ENCODE measurements at regions not wholly inside any gene's neighbourhood (a gene's known extent, or its start where the extent isn't known, plus 50 kb on each side); places are given as distances from the start of the nearest gene placed in this dataset.

DNA sequence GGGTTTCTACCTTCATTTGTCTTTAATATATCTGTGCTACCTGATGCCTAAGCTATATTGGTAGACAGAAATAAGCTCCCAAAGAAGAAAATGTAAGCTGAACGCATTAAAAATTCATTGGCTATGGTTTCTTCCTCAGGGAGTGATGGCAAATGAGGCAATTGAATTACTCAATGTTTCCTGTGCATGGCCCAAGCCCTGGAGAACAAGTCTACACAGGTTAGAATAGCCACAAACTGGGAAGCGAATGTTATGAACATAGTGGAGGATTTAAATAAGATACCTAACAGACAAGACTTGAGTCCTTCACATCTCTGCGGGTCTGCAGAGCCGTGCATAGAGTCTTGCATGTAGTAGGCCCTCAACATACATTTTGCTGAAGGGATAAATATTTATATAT, 350.3 kb downstream of the RWDD3 start:
- no peak overlapping the region for H2AFZ ChIP-seq (ENCODE audit: low read length)
- H3K79me2 ChIP-seq (ENCODE audit: low read length), result no peaks in the 10 kb centered on the region
- H3K9ac ChIP-seq (ENCODE audit: low read length), result no peak overlapping the region
- H3K27ac ChIP-seq (ENCODE audit: low read length), result no peak overlapping the region
- no peak for DNase-seq
- H3K9me3 ChIP-seq (ENCODE audit: low read length), result no peaks in the 10 kb centered on the region
- H3K4me3 ChIP-seq (ENCODE audit: low read length), result no peak overlapping the region
- H3K27me3 ChIP-seq (ENCODE audit: low read length), result no peaks in the 10 kb centered on the region
- no peaks in the 10 kb centered on the region for H4K20me1 ChIP-seq (ENCODE audit: insufficient read depth, low read depth, low read length)
- H3K4me1 ChIP-seq (ENCODE audit: low read length), result no peaks in the 10 kb centered on the region
- peaks cover 5% of the 10 kb centered on the region; the same call in 1 of the 2 replicates for H3K9me2 ChIP-seq (replicated peaks; ENCODE audit: insufficient read depth, low read length)
- H3K4me2 ChIP-seq (ENCODE audit: low read depth, low read length, poor library complexity, severe bottlenecking), result no peak overlapping the region
- no peaks in the 10 kb centered on the region for H3K36me3 ChIP-seq (ENCODE audit: insufficient read depth, low read length)

DNA sequence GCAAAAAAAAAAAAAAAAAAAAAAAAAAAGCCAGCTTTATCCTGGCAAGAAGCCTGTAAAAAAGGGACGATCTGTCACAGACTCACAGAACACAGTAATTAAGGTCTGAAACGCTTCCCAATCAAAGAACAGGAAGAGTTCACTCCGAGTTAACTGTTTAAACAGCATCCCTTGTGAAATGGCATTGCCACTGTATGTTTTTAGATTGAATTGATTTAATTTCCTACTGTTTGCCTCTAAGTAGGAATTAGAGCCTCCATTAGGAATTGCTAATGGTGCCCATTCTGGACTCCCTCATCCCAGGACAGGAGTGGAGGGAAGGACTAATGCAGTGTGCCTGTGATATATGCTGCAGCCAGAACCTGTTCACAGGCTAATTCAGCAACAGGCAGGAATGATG, 370.8 kb downstream of the RWDD3 start:
- Histone ChIP-seq H3K9me2 (replicated peaks; ENCODE audit: insufficient read depth, low read length) (no peaks in the 10 kb centered on the region), H3K36me3 (ENCODE audit: insufficient read depth, low read length) (no peaks in the 10 kb centered on the region), H3K27ac (ENCODE audit: low read length) (no peak overlapping the region), H3K79me2 (ENCODE audit: low read length) (no peaks in the 10 kb centered on the region), H3K9ac (ENCODE audit: low read length) (no peak overlapping the region), H3K4me2 (ENCODE audit: low read depth, low read length, poor library complexity, severe bottlenecking) (no peak overlapping the region), H3K27me3 (ENCODE audit: low read length) (no peaks in the 10 kb centered on the region), H3K4me1 (ENCODE audit: low read length) (no peaks in the 10 kb centered on the region), H3K9me3 (ENCODE audit: low read length) (no peaks in the 10 kb centered on the region), H3K4me3 (ENCODE audit: low read length) (no peak overlapping the region), H2AFZ (ENCODE audit: low read length) (no peak overlapping the region), H4K20me1 (ENCODE audit: insufficient read depth, low read depth, low read length) (no peaks in the 10 kb centered on the region)
- no peak for DNase-seq

DNA sequence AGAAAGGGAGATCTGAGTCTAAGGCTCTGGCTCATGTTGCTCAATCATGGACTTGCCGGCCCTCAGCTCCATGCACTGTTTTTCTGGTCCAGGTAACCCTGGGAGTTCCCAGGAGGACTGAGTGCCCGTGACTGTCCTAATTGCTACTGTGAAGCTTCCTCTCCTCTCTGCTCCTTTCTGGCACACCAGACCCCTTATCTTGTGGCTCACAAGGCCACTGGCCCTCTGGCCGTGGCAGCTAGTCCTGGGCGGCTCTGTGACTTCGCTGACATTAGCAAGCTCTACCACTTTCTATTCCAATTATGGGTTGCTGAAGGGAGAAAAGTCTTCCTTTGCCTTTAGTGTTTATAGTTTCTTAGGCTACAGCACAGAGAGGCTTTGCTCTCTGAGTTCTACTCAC, 380.2 kb downstream of the RWDD3 start:
- no peaks in the 10 kb centered on the region for H3K79me2 ChIP-seq (ENCODE audit: low read length)
- H3K4me2 ChIP-seq (ENCODE audit: low read depth, low read length, poor library complexity, severe bottlenecking), result no peak overlapping the region

DNA sequence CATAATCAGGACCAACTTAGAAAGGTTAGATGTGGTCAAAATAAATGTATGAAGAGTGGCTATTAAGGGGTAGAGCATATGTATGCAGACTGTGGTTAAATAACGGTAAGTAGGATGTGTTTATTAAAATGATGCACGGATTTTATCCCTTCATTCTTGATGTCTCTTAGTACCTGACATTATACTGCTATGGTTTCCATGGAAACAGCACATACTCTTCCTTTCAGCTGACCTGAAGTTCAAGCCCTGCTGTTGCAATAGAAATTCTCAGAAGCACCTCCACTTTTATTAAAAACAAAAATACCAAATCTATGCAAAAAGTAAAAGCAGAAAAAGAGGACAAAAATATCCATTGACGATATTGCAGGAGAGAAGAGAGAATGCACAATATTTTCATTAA, 381.4 kb downstream of the RWDD3 start:
- no peaks in the 10 kb centered on the region for H3K79me2 ChIP-seq (ENCODE audit: low read length)
- H3K4me3 ChIP-seq (ENCODE audit: low read length), result no peak overlapping the region
- no peaks in the 10 kb centered on the region for H3K36me3 ChIP-seq (ENCODE audit: insufficient read depth, low read length)
- no peak overlapping the region for H3K4me2 ChIP-seq (ENCODE audit: low read depth, low read length, poor library complexity, severe bottlenecking)
- H3K9ac ChIP-seq (ENCODE audit: low read length), result no peak overlapping the region
- 0 out of 2 replicates have a peak, but pooled peaks cover 2% of the 10 kb centered on the region for H3K9me2 ChIP-seq (replicated peaks; ENCODE audit: insufficient read depth, low read length)
- H2AFZ ChIP-seq (ENCODE audit: low read length), result no peak overlapping the region
- H3K4me1 ChIP-seq (ENCODE audit: low read length), result no peaks in the 10 kb centered on the region
- H3K9me3 ChIP-seq (ENCODE audit: low read length), result no peaks in the 10 kb centered on the region; the same call in 1 of the 2 replicates
- no peak for DNase-seq
- H4K20me1 ChIP-seq (ENCODE audit: insufficient read depth, low read depth, low read length), result no peaks in the 10 kb centered on the region
- no peaks in the 10 kb centered on the region for H3K27me3 ChIP-seq (ENCODE audit: low read length)
- no peak overlapping the region for H3K27ac ChIP-seq (ENCODE audit: low read length)

More for the DNA sequence above, 380.2 kb downstream of the RWDD3 start:
- Histone ChIP-seq H3K9me2 (replicated peaks; ENCODE audit: insufficient read depth, low read length) (0 out of 2 replicates have a peak, but pooled peaks cover 2% of the 10 kb centered on the region), H3K9ac (ENCODE audit: low read length) (no peak overlapping the region), H3K27ac (ENCODE audit: low read length) (no peak overlapping the region), H3K27me3 (ENCODE audit: low read length) (no peaks in the 10 kb centered on the region), H3K4me1 (ENCODE audit: low read length) (no peaks in the 10 kb centered on the region), H3K36me3 (ENCODE audit: insufficient read depth, low read length) (no peaks in the 10 kb centered on the region), H3K9me3 (ENCODE audit: low read length) (no peaks in the 10 kb centered on the region; the same call in 1 of the 2 replicates), H4K20me1 (ENCODE audit: insufficient read depth, low read depth, low read length) (no peaks in the 10 kb centered on the region), H2AFZ (ENCODE audit: low read length) (no peak overlapping the region), H3K4me3 (ENCODE audit: low read length) (no peak overlapping the region)
- no peak for DNase-seq

- Histone ChIP-seq H3K4me2 (ENCODE audit: low read depth, low read length, poor library complexity, severe bottlenecking) (no peak overlapping the region), H3K9me2 (replicated peaks; ENCODE audit: insufficient read depth, low read length) (0 out of 2 replicates have a peak, but pooled peaks cover 2% of the 10 kb centered on the region)
- DNase-seq, result no peak
Measured at GRCh38 chr1:95620076-95620475, 386.1 kb downstream of the RWDD3 start.

GRCh38 chr1:95622609-95623008, 388.6 kb downstream of the RWDD3 start:
- no peaks in the 10 kb centered on the region for H3K36me3 ChIP-seq (ENCODE audit: insufficient read depth, low read length)
- H3K4me3 ChIP-seq (ENCODE audit: low read length), result no peak overlapping the region
- no peaks in the 10 kb centered on the region; the same call in 1 of the 2 replicates for H3K27me3 ChIP-seq (ENCODE audit: low read length)
- no peak overlapping the region for H2AFZ ChIP-seq (ENCODE audit: low read length)
- no peak overlapping the region for H3K27ac ChIP-seq (ENCODE audit: low read length)
- H3K9ac ChIP-seq (ENCODE audit: low read length), result no peak overlapping the region
- no peaks in the 10 kb centered on the region for H3K9me3 ChIP-seq (ENCODE audit: low read length)
- no peaks in the 10 kb centered on the region for H4K20me1 ChIP-seq (ENCODE audit: insufficient read depth, low read depth, low read length)
- no peaks in the 10 kb centered on the region for H3K9me2 ChIP-seq (replicated peaks; ENCODE audit: insufficient read depth, low read length)
- no peak overlapping the region for H3K4me2 ChIP-seq (ENCODE audit: low read depth, low read length, poor library complexity, severe bottlenecking)
- H3K4me1 ChIP-seq (ENCODE audit: low read length), result no peaks in the 10 kb centered on the region
- no peak for DNase-seq
- H3K79me2 ChIP-seq (ENCODE audit: low read length), result no peaks in the 10 kb centered on the region

More at GRCh38 chr1:95620076-95620475, 386.1 kb downstream of the RWDD3 start:
- Histone ChIP-seq H3K36me3 (ENCODE audit: insufficient read depth, low read length) (no peaks in the 10 kb centered on the region), H3K9me3 (ENCODE audit: low read length) (no peaks in the 10 kb centered on the region; the same call in 1 of the 2 replicates), H3K27me3 (ENCODE audit: low read length) (no peaks in the 10 kb centered on the region; the same call in 1 of the 2 replicates), H4K20me1 (ENCODE audit: insufficient read depth, low read depth, low read length) (no peaks in the 10 kb centered on the region), H3K27ac (ENCODE audit: low read length) (no peak overlapping the region), H3K79me2 (ENCODE audit: low read length) (no peaks in the 10 kb centered on the region), H3K4me3 (ENCODE audit: low read length) (no peak overlapping the region), H2AFZ (ENCODE audit: low read length) (no peak overlapping the region), H3K4me1 (ENCODE audit: low read length) (no peaks in the 10 kb centered on the region), H3K9ac (ENCODE audit: low read length) (no peak overlapping the region)

- Histone ChIP-seq H3K79me2 (ENCODE audit: low read length) (no peaks in the 10 kb centered on the region), H3K27ac (ENCODE audit: low read length) (no peak overlapping the region), H3K27me3 (ENCODE audit: low read length) (no peaks in the 10 kb centered on the region; the same call in 1 of the 2 replicates), H3K9ac (ENCODE audit: low read length) (no peak overlapping the region), H3K4me3 (ENCODE audit: low read length) (no peak overlapping the region), H3K9me3 (ENCODE audit: low read length) (no peaks in the 10 kb centered on the region), H3K9me2 (replicated peaks; ENCODE audit: insufficient read depth, low read length) (no peaks in the 10 kb centered on the region), H2AFZ (ENCODE audit: low read length) (no peak overlapping the region), H4K20me1 (ENCODE audit: insufficient read depth, low read depth, low read length) (no peaks in the 10 kb centered on the region), H3K36me3 (ENCODE audit: insufficient read depth, low read length) (no peaks in the 10 kb centered on the region), H3K4me1 (ENCODE audit: low read length) (no peaks in the 10 kb centered on the region), H3K4me2 (ENCODE audit: low read depth, low read length, poor library complexity, severe bottlenecking) (no peak overlapping the region)
- DNase-seq, result no peak
Measured at GRCh38 chr1:95625224-95625623, 391.2 kb downstream of the RWDD3 start.

GRCh38 chr1:95627244-95627643, 393.2 kb downstream of the RWDD3 start:
- Histone ChIP-seq H2AFZ (ENCODE audit: low read length) (no peak overlapping the region), H3K27me3 (ENCODE audit: low read length) (no peaks in the 10 kb centered on the region; the same call in 1 of the 2 replicates), H3K4me2 (ENCODE audit: low read depth, low read length, poor library complexity, severe bottlenecking) (no peak overlapping the region), H3K36me3 (ENCODE audit: insufficient read depth, low read length) (no peaks in the 10 kb centered on the region), H3K4me3 (ENCODE audit: low read length) (no peak overlapping the region), H3K4me1 (ENCODE audit: low read length) (no peaks in the 10 kb centered on the region), H3K9me2 (replicated peaks; ENCODE audit: insufficient read depth, low read length) (no peaks in the 10 kb centered on the region), H4K20me1 (ENCODE audit: insufficient read depth, low read depth, low read length) (no peaks in the 10 kb centered on the region), H3K79me2 (ENCODE audit: low read length) (no peaks in the 10 kb centered on the region), H3K9ac (ENCODE audit: low read length) (no peak overlapping the region), H3K9me3 (ENCODE audit: low read length) (no peaks in the 10 kb centered on the region), H3K27ac (ENCODE audit: low read length) (no peak overlapping the region)
- no peak for DNase-seq

DNA sequence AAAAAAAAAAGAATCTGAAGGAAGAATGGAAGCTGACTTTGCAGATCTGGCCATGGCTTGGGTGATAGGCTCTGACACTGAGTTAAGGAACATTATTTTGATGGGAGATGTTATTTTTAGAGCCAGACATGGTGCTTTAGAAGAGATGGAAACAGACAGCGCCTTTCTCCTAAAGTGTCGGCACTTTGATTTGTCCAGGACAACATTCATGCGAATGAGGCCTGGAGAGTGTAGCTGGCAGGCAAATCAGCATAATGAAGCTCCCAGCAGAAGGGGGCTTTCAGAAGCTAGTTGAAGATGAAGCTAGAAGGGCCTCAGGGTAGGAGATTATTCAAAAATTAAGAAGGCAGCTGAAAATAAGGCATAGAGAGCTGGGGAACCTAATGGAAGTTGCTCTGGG, 397.7 kb downstream of the RWDD3 start:
- Histone ChIP-seq H3K36me3 (ENCODE audit: insufficient read depth, low read length) (no peaks in the 10 kb centered on the region), H3K9me2 (replicated peaks; ENCODE audit: insufficient read depth, low read length) (no peaks in the 10 kb centered on the region), H2AFZ (ENCODE audit: low read length) (no peak overlapping the region), H3K4me3 (ENCODE audit: low read length) (no peak overlapping the region), H3K9ac (ENCODE audit: low read length) (no peak overlapping the region), H3K4me2 (ENCODE audit: low read depth, low read length, poor library complexity, severe bottlenecking) (no peak overlapping the region), H3K79me2 (ENCODE audit: low read length) (no peaks in the 10 kb centered on the region), H3K9me3 (ENCODE audit: low read length) (no peaks in the 10 kb centered on the region), H3K27ac (ENCODE audit: low read length) (no peak overlapping the region), H3K4me1 (ENCODE audit: low read length) (no peaks in the 10 kb centered on the region), H3K27me3 (ENCODE audit: low read length) (no peaks in the 10 kb centered on the region), H4K20me1 (ENCODE audit: insufficient read depth, low read depth, low read length) (no peaks in the 10 kb centered on the region)
- no peak for DNase-seq
